ENCODE measurements at regions not wholly inside any gene's neighbourhood (a gene's known extent, or its start where the extent isn't known, plus 50 kb on each side); places are given as distances from the start of the nearest gene placed in this dataset.
A peak's percentile ranks its signal among the peaks of the same experiment; 100 is the strongest.

GRCh38 chr11:127066401-127067090 is 66.0 kb upstream of the KIRREL3 start:
- peak; percentile 46 for DNase-seq (ENCODE audit: low spot score)

GRCh38 chr11:127063241-127063640 is 62.7 kb upstream of the KIRREL3 start:
- DNase-seq (ENCODE audit: low spot score) = peak; percentile 19

GRCh38 chr11:127061947-127062346 is 61.4 kb upstream of the KIRREL3 start:
- DNase-seq (ENCODE audit: low spot score) = no peak

- peak; percentile 78 for DNase-seq (ENCODE audit: low spot score)
These were observed 59.2 kb upstream of the KIRREL3 start for GRCh38 chr11:127059750-127060149.

GRCh38 chr11:127059286-127059685 is 58.7 kb upstream of the KIRREL3 start:
- no peak for DNase-seq (ENCODE audit: low spot score)

GRCh38 chr11:127058524-127058923 is 58.0 kb upstream of the KIRREL3 start:
- no peak for DNase-seq (ENCODE audit: low spot score)

GRCh38 chr11:127057126-127057525 is 56.6 kb upstream of the KIRREL3 start:
- no peak for DNase-seq (ENCODE audit: low spot score)

- DNase-seq (ENCODE audit: low spot score) = peak; percentile 19
These were observed 55.9 kb upstream of the KIRREL3 start for GRCh38 chr11:127056338-127056971.

- no peak for DNase-seq (ENCODE audit: low spot score)
These were observed 54.7 kb upstream of the KIRREL3 start for GRCh38 chr11:127055236-127055635.

- no peak for DNase-seq (ENCODE audit: low spot score)
These were observed 53.6 kb upstream of the KIRREL3 start for GRCh38 chr11:127054153-127054552.

GRCh38 chr11:127052404-127052803 is 51.8 kb upstream of the KIRREL3 start:
- DNase-seq (ENCODE audit: low spot score) = peak; percentile 22
